Activated CD8-positive, alpha-beta memory T cell treated with anti-CD3 and anti-CD28 coated beads for 36 hours (primary cell): ENCODE measurements at regions not wholly inside any gene's neighbourhood (a gene's known extent, or its start where the extent isn't known, plus 50 kb on each side); places are given as distances from the start of the nearest gene placed in this dataset.
"Not testable (repeated sequence)": the region's sequence is repeated elsewhere in the genome, so short reads cannot be mapped to it uniquely, and the experiment has no call there.

ENCODE experiments used
- CTCF ChIA-PET: fragments of 350-600 bp; sonication (Branson Sonifier 250); formaldehyde crosslinking; loops from one replicate; lab custom pipeline; 2021; ENCODE audit warnings: antibody characterized with exemption; lab: Charles Lee
- POLR2A ChIA-PET: fragments of 350-600 bp; sonication (Branson Sonifier 250); formaldehyde crosslinking; loops from one replicate; lab custom pipeline; 2021; ENCODE audit warnings: antibody characterized with exemption; lab: Charles Lee

DNA sequence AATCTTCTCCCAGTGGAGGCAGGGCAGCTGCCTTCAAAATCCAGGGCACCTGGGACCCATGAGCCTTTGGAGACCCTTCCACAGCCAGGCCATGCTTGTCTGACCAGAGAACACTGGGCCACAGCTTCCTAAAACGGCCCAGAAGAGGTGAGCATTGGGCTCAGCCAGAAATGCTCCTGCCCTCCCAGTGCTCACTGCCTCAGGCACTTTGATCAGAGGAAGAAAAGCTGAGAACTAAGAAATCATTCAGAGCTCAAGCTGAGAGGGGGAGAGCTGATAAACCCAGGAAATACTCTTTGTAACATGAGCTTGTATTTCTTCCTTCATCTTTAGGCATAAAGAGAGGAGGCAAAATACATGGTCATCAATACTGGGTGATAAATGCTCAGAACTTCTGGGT, 365.5 kb upstream of the KLHL29 start:
- ChIA-PET POLR2A (no interaction called here), CTCF (no interaction called here)

- POLR2A ChIA-PET, result no interaction called here
- CTCF ChIA-PET, result no interaction called here
Observed at GRCh38 chr2:23020659-23021058, 364.3 kb upstream of the KLHL29 start.

DNA sequence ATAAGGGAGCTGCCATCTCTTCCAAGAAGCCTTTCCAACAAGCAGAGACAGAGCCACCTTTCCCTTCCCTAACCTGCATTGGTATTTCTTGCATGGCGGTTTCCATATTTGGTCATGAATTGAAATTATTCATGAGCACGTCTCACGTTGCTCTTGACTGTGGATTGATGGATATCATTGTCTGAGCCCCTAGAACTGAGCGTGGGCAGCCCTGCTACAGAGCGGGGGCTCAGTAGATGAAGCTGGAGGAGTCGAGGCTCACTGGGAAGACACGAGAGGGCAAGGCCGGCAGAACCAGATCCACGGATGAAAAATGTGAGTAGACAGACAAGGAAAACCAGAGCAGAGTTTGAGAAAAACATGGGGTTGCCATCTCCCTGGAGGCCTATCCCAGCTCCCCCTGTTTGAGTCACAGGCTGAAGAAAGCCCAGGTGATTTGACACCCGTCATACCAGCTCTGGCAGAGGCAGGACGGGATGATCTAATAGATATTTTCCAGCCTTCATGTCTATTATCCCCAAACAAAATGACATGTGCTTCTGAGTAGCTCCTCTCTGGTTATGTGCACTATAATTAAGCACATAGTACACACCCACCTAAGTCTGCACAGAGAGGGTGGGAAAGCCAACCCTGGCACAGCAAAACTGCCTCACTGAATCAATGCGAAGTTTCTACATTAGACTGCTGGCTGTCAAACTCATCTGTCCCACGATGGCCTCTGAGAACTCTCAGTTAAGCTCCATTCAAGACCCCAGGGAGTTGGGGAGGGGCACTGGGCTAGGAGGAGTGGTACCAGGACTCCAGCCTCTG, 363.5 kb upstream of the KLHL29 start:
- CTCF ChIA-PET, result no interaction called here
- POLR2A ChIA-PET, result no interaction called here

DNA sequence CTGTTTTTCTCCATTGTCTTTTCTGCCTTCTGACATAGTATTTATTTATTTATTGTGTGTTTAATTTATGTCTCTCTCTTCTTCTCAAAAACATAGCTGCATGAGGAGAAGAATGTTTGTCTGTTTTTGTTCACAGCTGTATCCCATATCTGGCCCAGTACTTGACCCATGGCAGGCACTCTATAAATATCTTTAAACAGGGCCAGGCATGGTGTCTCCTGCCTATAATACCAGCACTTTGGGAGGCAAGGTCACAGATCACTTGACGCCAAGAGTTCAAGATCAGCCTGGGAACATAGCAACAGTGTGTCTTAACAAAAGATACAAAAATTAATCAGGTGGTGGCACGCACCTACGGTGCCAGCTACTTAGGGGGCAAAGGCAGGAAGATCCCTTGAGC, 361.3 kb upstream of the KLHL29 start:
- ChIA-PET POLR2A (no interaction called here), CTCF (no interaction called here)

DNA sequence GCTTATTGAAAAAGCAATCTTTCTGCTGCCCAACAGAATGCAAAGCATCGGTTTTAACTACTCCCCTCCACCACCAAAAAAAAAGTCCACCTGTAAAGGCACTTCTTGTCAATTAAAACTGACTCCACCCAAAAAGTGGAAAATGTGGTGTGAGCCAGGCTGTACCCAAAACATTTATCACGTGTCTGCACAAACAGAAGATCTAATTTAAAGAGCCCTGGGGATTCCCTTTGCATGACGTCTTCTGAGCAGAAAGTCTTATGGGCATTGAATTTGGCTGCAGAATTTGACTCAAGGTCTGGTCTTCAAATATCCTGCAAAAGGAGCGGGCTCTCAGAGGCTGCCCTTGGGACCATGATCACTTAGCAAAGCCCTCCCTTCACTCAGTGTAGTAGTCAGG, 358.3 kb upstream of the KLHL29 start:
- POLR2A ChIA-PET, result no interaction called here
- CTCF ChIA-PET, result no interaction called here

GRCh38 chr2:23027396-23027795, 357.6 kb upstream of the KLHL29 start:
- CTCF ChIA-PET, result interaction anchor here (1.0 kb wide), 1 partner anchor 11 kb away, joined by 3 read pairs; no protein-coding TSS in a partner anchor
- POLR2A ChIA-PET, result no interaction called here

- ChIA-PET POLR2A (no interaction called here), CTCF (interaction anchor here (1.0 kb wide), 1 partner anchor 12 kb away, joined by 3 read pairs; no protein-coding TSS in a partner anchor)
Observed at GRCh38 chr2:23028106-23028505, 356.9 kb upstream of the KLHL29 start.

DNA sequence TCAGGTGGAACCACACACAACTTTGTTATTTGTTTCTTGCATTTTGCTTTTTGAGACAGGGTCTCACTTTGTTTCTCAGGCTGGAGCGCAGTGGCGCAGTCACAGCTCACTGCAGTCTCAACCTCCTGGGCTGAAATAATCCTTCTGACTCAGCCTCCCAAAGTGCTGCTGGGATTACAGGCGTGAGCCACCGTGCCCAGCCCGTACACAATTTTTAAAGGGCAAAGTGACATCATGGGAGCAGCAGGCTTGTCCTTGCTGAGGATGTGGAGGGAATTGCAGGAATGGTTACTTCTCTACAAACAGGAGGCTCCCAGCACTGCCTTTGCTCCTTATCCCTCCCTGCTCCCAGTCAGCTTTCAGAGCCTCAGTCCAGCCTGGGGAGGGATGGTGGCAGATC, 355.9 kb upstream of the KLHL29 start:
- ChIA-PET CTCF (no interaction called here), POLR2A (no interaction called here)

GRCh38 chr2:23029951-23030350, 355.0 kb upstream of the KLHL29 start:
- ChIA-PET CTCF (no interaction called here), POLR2A (no interaction called here)

GRCh38 chr2:23034996-23035395, 350.0 kb upstream of the KLHL29 start:
- CTCF ChIA-PET, result no interaction called here
- POLR2A ChIA-PET, result no interaction called here

DNA sequence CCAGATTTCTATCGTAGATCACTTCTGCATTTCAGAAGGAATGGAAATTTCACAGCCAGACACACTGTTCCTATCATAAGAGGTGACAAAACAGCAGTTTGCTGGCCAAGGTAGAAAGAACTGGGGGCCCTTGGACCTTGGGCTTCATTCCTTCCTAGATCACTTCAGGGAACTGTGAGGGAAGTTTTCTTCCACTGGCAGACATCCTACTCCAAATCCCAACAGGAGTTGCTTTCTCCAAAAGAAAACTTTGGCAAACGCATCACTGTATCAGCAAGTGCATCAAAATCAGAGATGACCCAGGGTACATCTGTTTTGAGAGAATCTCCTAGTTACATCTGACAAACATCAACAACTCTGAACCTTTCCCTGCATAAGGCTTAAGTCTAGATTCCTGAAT, 348.4 kb upstream of the KLHL29 start:
- CTCF ChIA-PET, result no interaction called here

GRCh38 chr2:23037596-23037995, 347.4 kb upstream of the KLHL29 start:
- ChIA-PET POLR2A (no interaction called here), CTCF (no interaction called here)

More for the DNA sequence above, 348.4 kb upstream of the KLHL29 start:
- POLR2A ChIA-PET, result no interaction called here

DNA sequence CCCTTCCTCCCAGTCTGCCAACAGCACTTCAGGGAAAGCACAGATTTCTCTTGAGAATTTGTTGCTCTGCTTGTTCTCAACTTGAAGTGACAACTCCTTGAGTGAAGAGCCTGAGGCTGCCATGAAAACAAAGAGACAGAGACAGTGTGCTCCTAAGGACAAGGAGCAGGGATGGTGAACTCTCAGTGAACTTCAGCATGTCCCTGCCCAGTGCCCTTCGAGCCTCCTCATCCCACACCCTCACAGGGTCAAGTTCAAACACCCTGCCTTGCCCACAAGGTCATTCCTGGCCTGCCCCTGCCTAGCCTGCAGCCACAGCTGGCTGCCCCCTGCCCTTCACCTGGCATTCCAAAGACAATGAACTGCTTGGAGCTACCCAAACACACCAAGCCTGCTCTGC, 343.5 kb upstream of the KLHL29 start:
- ChIA-PET POLR2A (no interaction called here), CTCF (no interaction called here)

DNA sequence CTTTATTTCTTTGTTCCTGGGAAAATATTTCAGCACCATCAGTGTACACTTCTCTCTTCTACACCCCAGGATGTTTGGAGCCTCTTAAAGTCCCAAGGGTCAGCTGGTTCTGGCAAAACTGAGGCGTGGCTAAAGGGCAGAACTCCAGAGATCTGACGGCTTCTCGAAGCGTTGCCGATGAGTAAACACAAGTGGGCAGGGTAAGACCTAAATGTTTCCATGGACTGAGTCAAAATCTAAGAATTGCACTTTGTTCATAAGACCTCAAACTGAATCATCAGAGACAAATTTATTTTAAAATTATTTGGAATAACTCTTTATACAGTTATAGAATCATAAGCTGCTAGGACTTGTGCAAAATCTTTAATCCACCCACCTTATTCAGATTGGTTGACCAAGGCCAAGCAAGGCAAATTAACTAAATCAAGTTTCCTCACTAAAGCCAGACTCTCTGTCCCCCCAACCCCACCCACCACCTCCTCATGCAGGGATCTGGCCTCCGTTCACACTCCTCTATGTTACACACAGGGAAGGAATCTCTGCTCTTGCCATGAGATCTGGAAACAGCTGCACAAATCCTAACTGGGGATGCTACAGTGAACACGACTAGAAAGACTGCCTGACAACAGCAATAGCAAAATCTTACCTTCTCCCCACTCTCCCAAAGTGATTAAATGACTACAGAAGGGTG, 342.6 kb upstream of the KLHL29 start:
- CTCF ChIA-PET, result no interaction called here
- POLR2A ChIA-PET, result no interaction called here

DNA sequence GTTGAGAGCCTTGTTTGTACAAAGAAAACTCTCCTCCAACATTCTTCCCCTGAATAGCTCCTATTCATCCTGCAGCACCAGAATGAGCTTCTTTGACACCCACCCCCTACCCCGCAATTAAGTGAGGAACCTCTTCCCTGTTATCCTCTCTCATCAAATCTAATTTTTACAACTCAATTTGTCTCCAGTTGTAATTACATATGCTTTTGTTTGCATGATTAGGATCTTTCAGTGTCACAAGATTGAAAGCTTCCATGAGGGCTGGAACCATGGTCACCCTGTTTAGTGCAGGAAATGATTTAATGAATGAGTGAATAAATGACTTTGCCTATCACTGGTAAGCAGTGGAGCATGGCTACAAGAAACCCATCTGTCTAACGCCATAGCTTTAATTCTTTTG, 334.6 kb upstream of the KLHL29 start:
- ChIA-PET CTCF (no interaction called here), POLR2A (no interaction called here)

GRCh38 chr2:23053601-23054000, 331.4 kb upstream of the KLHL29 start:
- ChIA-PET CTCF (no interaction called here), POLR2A (no interaction called here)

GRCh38 chr2:23055251-23055650, 329.7 kb upstream of the KLHL29 start:
- CTCF ChIA-PET, result no interaction called here
- POLR2A ChIA-PET, result no interaction called here

- POLR2A ChIA-PET, CTCF ChIA-PET: not testable (repeated sequence)
Observed at GRCh38 chr2:23056846-23057245, 328.1 kb upstream of the KLHL29 start.

GRCh38 chr2:23058435-23058834, 326.5 kb upstream of the KLHL29 start:
- ChIA-PET POLR2A (no interaction called here), CTCF (no interaction called here)

GRCh38 chr2:23065210-23065609, 319.8 kb upstream of the KLHL29 start:
- POLR2A ChIA-PET, result no interaction called here
- CTCF ChIA-PET, result no interaction called here

GRCh38 chr2:23065936-23066335, 319.0 kb upstream of the KLHL29 start:
- CTCF ChIA-PET, result no interaction called here
- POLR2A ChIA-PET, result no interaction called here
